MCF 10A (cell line): ENCODE measurements at regions not wholly inside any gene's neighbourhood (a gene's known extent, or its start where the extent isn't known, plus 50 kb on each side); places are given as distances from the start of the nearest gene placed in this dataset.

Experiments used
- BruUV-seq: library from RNA; stranded (reverse); fragments of 400-500 nt; replicated peaks from 2 replicates; lab custom pipeline; 2021; lab: Mats Ljungman, UMichigan
- CTCF ChIA-PET: fragments of 300-600 bp; sonication (Branson Sonifier 250); formaldehyde crosslinking; extraction: SDS; loops from one replicate; lab custom pipeline; 2021; ENCODE audit warnings: antibody characterized with exemption, inconsistent platforms; lab: Yijun Ruan, JAX
- POLR2A ChIA-PET: fragments of 300-600, 350-650 bp; sonication (Branson Sonifier 250); formaldehyde crosslinking; extraction: SDS; loops from one replicate; lab custom pipeline; 2020; ENCODE audit warnings: antibody characterized with exemption, inconsistent platforms; lab: Yijun Ruan, JAX
- DNase-seq: peaks from one replicate; pipeline ENCODE4 v3.0.0-alpha.2; 2018; ENCODE audit not compliant: unreplicated experiment
- H3K27ac Mint-ChIP-seq: one replicate; pipeline ENCODE4 v1.8.0; 2022; ENCODE audit warnings: mild to moderate bottlenecking, low read depth, mixed read lengths; ENCODE audit not compliant: unreplicated experiment
- H3K27me3 Mint-ChIP-seq: one replicate; pipeline ENCODE4 v1.8.0; 2022; ENCODE audit warnings: mixed read lengths; ENCODE audit not compliant: insufficient read depth, unreplicated experiment
- H3K36me3 Mint-ChIP-seq: one replicate; pipeline ENCODE4 v1.8.0; 2022; ENCODE audit warnings: mild to moderate bottlenecking, moderate library complexity, mixed read lengths; ENCODE audit not compliant: insufficient read depth, unreplicated experiment
- H3K4me1 Mint-ChIP-seq: one replicate; pipeline ENCODE4 v1.8.0; 2022; ENCODE audit warnings: mixed read lengths; ENCODE audit not compliant: insufficient read depth, unreplicated experiment
- H3K4me3 Mint-ChIP-seq: one replicate; pipeline ENCODE4 v1.8.0; 2022; ENCODE audit warnings: mild to moderate bottlenecking, moderate library complexity, mixed read lengths; ENCODE audit not compliant: unreplicated experiment
- H3K9me3 Mint-ChIP-seq: one replicate; pipeline ENCODE4 v1.8.0; 2022; ENCODE audit warnings: mixed read lengths; ENCODE audit not compliant: unreplicated experiment
- CTCF ChIP-seq: fragments of 200-600 bp; IDR thresholded peaks from one replicate; pipeline ENCODE4 v1.8.0; 2022; ENCODE audit warnings: antibody characterized with exemption, mild to moderate bottlenecking; ENCODE audit not compliant: unreplicated experiment
- intact Hi-C: fragments of 100-400 bp; cut with micrococcal nuclease; formaldehyde crosslinking; loops from 2 replicates; pipeline ENCODE4 v1.14.1; 2022

GRCh38 chr14:34122081-34122480 is 171.2 kb upstream of the EGLN3 start:
- DNase-seq: no peak
- no peak overlapping the region for H3K4me3 Mint-ChIP-seq
- TF ChIP-seq CTCF: no peak
- no peaks in the 10 kb centered on the region for H3K9me3 Mint-ChIP-seq
- H3K27me3 Mint-ChIP-seq: no peaks in the 10 kb centered on the region
- H3K4me1 Mint-ChIP-seq: no peaks in the 10 kb centered on the region
- no peak overlapping the region for H3K27ac Mint-ChIP-seq
- BruUV-seq: no TSS peak
- intact Hi-C loops: no loop called here
- CTCF ChIA-PET: no interaction called here
- POLR2A ChIA-PET: no interaction called here
- no peaks in the 10 kb centered on the region for H3K36me3 Mint-ChIP-seq

GRCh38 chr14:34120185-34120977 is 169.5 kb upstream of the EGLN3 start:
- H3K36me3 Mint-ChIP-seq: no peaks in the 10 kb centered on the region
- no peak for DNase-seq
- TF ChIP-seq CTCF: no peak
- H3K27me3 Mint-ChIP-seq: no peaks in the 10 kb centered on the region
- intact Hi-C loops: no loop called here
- ChIA-PET POLR2A (no interaction called here), CTCF (interaction anchor here (0.5 to 1.1 kb wide), 3 partner anchors 73 to 206 kb away, joined by 3 to 5 read pairs (median 4); no protein-coding TSS in a partner anchor)
- H3K4me1 Mint-ChIP-seq: no peaks in the 10 kb centered on the region
- H3K27ac Mint-ChIP-seq: no peak overlapping the region
- H3K4me3 Mint-ChIP-seq: no peak overlapping the region
- H3K9me3 Mint-ChIP-seq: no peaks in the 10 kb centered on the region
- BruUV-seq: no TSS peak

GRCh38 chr14:34119107-34119858 is 168.4 kb upstream of the EGLN3 start:
- no peaks in the 10 kb centered on the region for H3K4me1 Mint-ChIP-seq
- no peaks in the 10 kb centered on the region for H3K36me3 Mint-ChIP-seq
- no peaks in the 10 kb centered on the region for H3K27me3 Mint-ChIP-seq
- H3K9me3 Mint-ChIP-seq: no peaks in the 10 kb centered on the region
- ChIA-PET POLR2A (no interaction called here), CTCF (interaction anchor here (0.5 to 1.1 kb wide), 7 partner anchors 8 to 1548 kb away, joined by 3 to 4 read pairs (median 3); no protein-coding TSS in a partner anchor)
- no peak for TF ChIP-seq CTCF
- no peak for DNase-seq
- H3K4me3 Mint-ChIP-seq: no peak overlapping the region
- no peak overlapping the region for H3K27ac Mint-ChIP-seq
- BruUV-seq: no TSS peak
- intact Hi-C loops: no loop called here

GRCh38 chr14:34113991-34114390 is 163.1 kb upstream of the EGLN3 start:
- ChIA-PET POLR2A (interaction anchor here (1.0 to 2.5 kb wide), 8 partner anchors 16 to 272 kb away, joined by 3 to 12 read pairs (median 5); no protein-coding TSS in a partner anchor), CTCF (interaction anchor here (0.6 to 3.6 kb wide), 9 partner anchors 9 to 1519 kb away, joined by 3 to 13 read pairs (median 4); no protein-coding TSS in a partner anchor)
- no peaks in the 10 kb centered on the region for H3K27me3 Mint-ChIP-seq
- no peak for DNase-seq
- intact Hi-C loops: no loop called here
- BruUV-seq: no TSS peak
- no peak overlapping the region for H3K4me3 Mint-ChIP-seq
- no peaks in the 10 kb centered on the region for H3K9me3 Mint-ChIP-seq
- H3K27ac Mint-ChIP-seq: peak overlapping the region; percentile 75
- H3K4me1 Mint-ChIP-seq: peaks cover 37% of the 10 kb centered on the region
- H3K36me3 Mint-ChIP-seq: no peaks in the 10 kb centered on the region
- no peak for TF ChIP-seq CTCF
